Activated CD8-positive, alpha-beta memory T cell treated with anti-CD3 and anti-CD28 coated beads, Interleukin-2, amount 10 ng/mL, durations not matched to agents 7 days and 5 days (primary cell): ENCODE measurements at regions not wholly inside any gene's neighbourhood (a gene's known extent, or its start where the extent isn't known, plus 50 kb on each side); places are given as distances from the start of the nearest gene placed in this dataset.

Experiments
- ATAC-seq: fragments of 150-1000 bp; cut with Tn5 transposase; one replicate; pipeline ENCODE4 v1.10.0; 2021; ENCODE audit warnings: moderate library complexity
- CTCF ChIA-PET: fragments of 350-600 bp; sonication (Branson Sonifier 250); formaldehyde crosslinking; loops from one replicate; lab custom pipeline; 2021; ENCODE audit warnings: antibody characterized with exemption; lab: Charles Lee
- DNase-seq: peaks from one replicate; pipeline ENCODE4 v3.0.0-alpha.2; 2020
- H3K27ac Mint-ChIP-seq: one replicate; pipeline ENCODE4 v1.8.0; 2021; ENCODE audit warnings: mild to moderate bottlenecking, mixed read lengths
- H3K27me3 Mint-ChIP-seq: one replicate; pipeline ENCODE4 v1.8.0; 2021; ENCODE audit warnings: mixed read lengths
- H3K36me3 Mint-ChIP-seq: one replicate; pipeline ENCODE4 v1.8.0; 2021; ENCODE audit warnings: mild to moderate bottlenecking, mixed read lengths
- H3K4me1 Mint-ChIP-seq: one replicate; pipeline ENCODE4 v1.8.0; 2021; ENCODE audit warnings: mixed read lengths
- H3K4me3 Mint-ChIP-seq: one replicate; pipeline ENCODE4 v1.8.0; 2021; ENCODE audit warnings: mild to moderate bottlenecking, moderate library complexity, mixed read lengths
- H3K9me3 Mint-ChIP-seq: one replicate; pipeline ENCODE4 v1.8.0; 2022; ENCODE audit warnings: low read depth, mixed read lengths

GRCh38 chr7:25515633-25516275, 287.5 kb upstream of the NPVF start:
- no peaks in the 10 kb centered on the region for H3K9me3 Mint-ChIP-seq

GRCh38 chr7:25517906-25518305, 289.6 kb upstream of the NPVF start:
- peaks cover 21% of the 10 kb centered on the region for H3K27me3 Mint-ChIP-seq
- H3K36me3 Mint-ChIP-seq: no peaks in the 10 kb centered on the region
- H3K27ac Mint-ChIP-seq: no peak overlapping the region
- DNase-seq (no peak), ATAC-seq (no peak)
- CTCF ChIA-PET: interaction anchor here (0.6 kb wide), 1 partner anchor 301 kb away, joined by 3 read pairs; no protein-coding TSS in a partner anchor
- no peaks in the 10 kb centered on the region for H3K9me3 Mint-ChIP-seq
- no peak overlapping the region for H3K4me3 Mint-ChIP-seq
- H3K4me1 Mint-ChIP-seq: peaks cover 16% of the 10 kb centered on the region

More at GRCh38 chr7:25515633-25516275, 287.5 kb upstream of the NPVF start:
- Mint-ChIP-seq H3K27me3 (peaks cover 21% of the 10 kb centered on the region), H3K4me1 (peaks cover 8% of the 10 kb centered on the region), H3K36me3 (no peaks in the 10 kb centered on the region), H3K27ac (no peak overlapping the region), H3K4me3 (no peak overlapping the region)
- CTCF ChIA-PET: no interaction called here
- ATAC-seq (no peak), DNase-seq (no peak)

- H3K4me1 Mint-ChIP-seq: peaks cover 14% of the 10 kb centered on the region
- no peak for DNase-seq
Measured at GRCh38 chr7:25520017-25520416, 291.7 kb upstream of the NPVF start.

GRCh38 chr7:25520516-25520915, 292.2 kb upstream of the NPVF start:
- peaks cover 28% of the 10 kb centered on the region for H3K27me3 Mint-ChIP-seq
- no peaks in the 10 kb centered on the region for H3K9me3 Mint-ChIP-seq
- H3K4me1 Mint-ChIP-seq: peaks cover 14% of the 10 kb centered on the region
- ATAC-seq (no peak), DNase-seq (no peak)
- H3K4me3 Mint-ChIP-seq: no peak overlapping the region
- H3K36me3 Mint-ChIP-seq: no peaks in the 10 kb centered on the region
- no peak overlapping the region for H3K27ac Mint-ChIP-seq
- CTCF ChIA-PET: no interaction called here

More at GRCh38 chr7:25520017-25520416, 291.7 kb upstream of the NPVF start:
- no peak for ATAC-seq
- H3K9me3 Mint-ChIP-seq: no peaks in the 10 kb centered on the region
- CTCF ChIA-PET: no interaction called here
- no peak overlapping the region for H3K4me3 Mint-ChIP-seq
- H3K27me3 Mint-ChIP-seq: peaks cover 30% of the 10 kb centered on the region
- H3K36me3 Mint-ChIP-seq: no peaks in the 10 kb centered on the region
- no peak overlapping the region for H3K27ac Mint-ChIP-seq

- no peaks in the 10 kb centered on the region for H3K9me3 Mint-ChIP-seq
- no peak overlapping the region for H3K27ac Mint-ChIP-seq
- peaks cover 32% of the 10 kb centered on the region for H3K27me3 Mint-ChIP-seq
- H3K4me3 Mint-ChIP-seq: no peak overlapping the region
- CTCF ChIA-PET: no interaction called here
- peaks cover 14% of the 10 kb centered on the region for H3K4me1 Mint-ChIP-seq
- no peak for DNase-seq
- ATAC-seq: no peak
- no peaks in the 10 kb centered on the region for H3K36me3 Mint-ChIP-seq
Measured at GRCh38 chr7:25521236-25521635, 292.9 kb upstream of the NPVF start.

GRCh38 chr7:25522727-25523126, 294.4 kb upstream of the NPVF start:
- H3K4me3 Mint-ChIP-seq: no peak overlapping the region
- H3K27me3 Mint-ChIP-seq: peaks cover 24% of the 10 kb centered on the region
- DNase-seq: no peak
- no peak overlapping the region for H3K27ac Mint-ChIP-seq
- H3K9me3 Mint-ChIP-seq: no peaks in the 10 kb centered on the region
- H3K36me3 Mint-ChIP-seq: no peaks in the 10 kb centered on the region
- ATAC-seq: no peak
- H3K4me1 Mint-ChIP-seq: peaks cover 14% of the 10 kb centered on the region
- CTCF ChIA-PET: no interaction called here

- Mint-ChIP-seq H3K4me3 (no peak overlapping the region), H3K9me3 (no peaks in the 10 kb centered on the region), H3K4me1 (peaks cover 5% of the 10 kb centered on the region), H3K36me3 (no peaks in the 10 kb centered on the region), H3K27me3 (peaks cover 20% of the 10 kb centered on the region), H3K27ac (no peak overlapping the region)
- CTCF ChIA-PET: no interaction called here
- ATAC-seq (no peak), DNase-seq (no peak)
Measured at GRCh38 chr7:25527665-25528170, 299.4 kb upstream of the NPVF start.

- Mint-ChIP-seq H3K4me1 (no peaks in the 10 kb centered on the region), H3K36me3 (no peaks in the 10 kb centered on the region), H3K27ac (no peak overlapping the region), H3K27me3 (peaks cover 12% of the 10 kb centered on the region), H3K9me3 (no peaks in the 10 kb centered on the region), H3K4me3 (no peak overlapping the region)
- ATAC-seq: no peak
- CTCF ChIA-PET: no interaction called here
- DNase-seq: no peak
Measured at GRCh38 chr7:25529320-25529719, 301.0 kb upstream of the NPVF start.

- H3K4me1 Mint-ChIP-seq: no peaks in the 10 kb centered on the region
- CTCF ChIA-PET: no interaction called here
- DNase-seq: no peak
Measured at GRCh38 chr7:25536851-25537250, 308.6 kb upstream of the NPVF start.

GRCh38 chr7:25537662-25538375, 309.5 kb upstream of the NPVF start:
- no peak overlapping the region for H3K27ac Mint-ChIP-seq
- no peaks in the 10 kb centered on the region for H3K4me1 Mint-ChIP-seq
- peaks cover 33% of the 10 kb centered on the region for H3K27me3 Mint-ChIP-seq
- H3K4me3 Mint-ChIP-seq: no peak overlapping the region
- DNase-seq (no peak), ATAC-seq (no peak)
- CTCF ChIA-PET: interaction anchor here (1.0 kb wide), 1 partner anchor 28 kb away, joined by 3 read pairs; no protein-coding TSS in a partner anchor
- no peaks in the 10 kb centered on the region for H3K36me3 Mint-ChIP-seq
- no peaks in the 10 kb centered on the region for H3K9me3 Mint-ChIP-seq

More at GRCh38 chr7:25536851-25537250, 308.6 kb upstream of the NPVF start:
- Mint-ChIP-seq H3K9me3 (no peaks in the 10 kb centered on the region), H3K27me3 (peaks cover 26% of the 10 kb centered on the region), H3K4me3 (no peak overlapping the region), H3K36me3 (no peaks in the 10 kb centered on the region), H3K27ac (no peak overlapping the region)
- no peak for ATAC-seq

- peaks cover 33% of the 10 kb centered on the region for H3K27me3 Mint-ChIP-seq
- H3K36me3 Mint-ChIP-seq: no peaks in the 10 kb centered on the region
- H3K4me1 Mint-ChIP-seq: no peaks in the 10 kb centered on the region
- ATAC-seq (no peak), DNase-seq (no peak)
- CTCF ChIA-PET: no interaction called here
- H3K4me3 Mint-ChIP-seq: no peak overlapping the region
- H3K27ac Mint-ChIP-seq: no peak overlapping the region
- H3K9me3 Mint-ChIP-seq: no peaks in the 10 kb centered on the region
Measured at GRCh38 chr7:25541094-25541821, 313.0 kb upstream of the NPVF start.

- H3K9me3 Mint-ChIP-seq: no peaks in the 10 kb centered on the region
- peaks cover 32% of the 10 kb centered on the region for H3K27me3 Mint-ChIP-seq
- H3K4me1 Mint-ChIP-seq: no peaks in the 10 kb centered on the region
- H3K4me3 Mint-ChIP-seq: no peak overlapping the region
- ATAC-seq: no peak
- H3K27ac Mint-ChIP-seq: no peak overlapping the region
- DNase-seq: no peak
- CTCF ChIA-PET: no interaction called here
- no peaks in the 10 kb centered on the region for H3K36me3 Mint-ChIP-seq
Measured at GRCh38 chr7:25541877-25542276, 313.6 kb upstream of the NPVF start.

GRCh38 chr7:25543210-25543609, 314.9 kb upstream of the NPVF start:
- Mint-ChIP-seq H3K36me3 (no peaks in the 10 kb centered on the region), H3K27me3 (peaks cover 35% of the 10 kb centered on the region), H3K9me3 (no peaks in the 10 kb centered on the region), H3K27ac (no peak overlapping the region), H3K4me1 (no peaks in the 10 kb centered on the region), H3K4me3 (no peak overlapping the region)
- ATAC-seq (no peak), DNase-seq (no peak)
- CTCF ChIA-PET: no interaction called here
